GM20000 (cell line): ENCODE measurements at regions not wholly inside any gene's neighbourhood (a gene's known extent, or its start where the extent isn't known, plus 50 kb on each side); places are given as distances from the start of the nearest gene placed in this dataset.

Experiments
- DNase-seq: peaks from one replicate; pipeline ENCODE4 v3.0.0; 2012; ENCODE audit warnings: low spot score
- TF ChIP-seq, protein P1 (sequence below): IDR thresholded peaks from 2 replicates; pipeline ENCODE4 v1.5.1; 2012; ENCODE audit warnings: mild to moderate bottlenecking, control low read depth; ENCODE audit errors: extremely low read depth, missing control alignments

DNA sequence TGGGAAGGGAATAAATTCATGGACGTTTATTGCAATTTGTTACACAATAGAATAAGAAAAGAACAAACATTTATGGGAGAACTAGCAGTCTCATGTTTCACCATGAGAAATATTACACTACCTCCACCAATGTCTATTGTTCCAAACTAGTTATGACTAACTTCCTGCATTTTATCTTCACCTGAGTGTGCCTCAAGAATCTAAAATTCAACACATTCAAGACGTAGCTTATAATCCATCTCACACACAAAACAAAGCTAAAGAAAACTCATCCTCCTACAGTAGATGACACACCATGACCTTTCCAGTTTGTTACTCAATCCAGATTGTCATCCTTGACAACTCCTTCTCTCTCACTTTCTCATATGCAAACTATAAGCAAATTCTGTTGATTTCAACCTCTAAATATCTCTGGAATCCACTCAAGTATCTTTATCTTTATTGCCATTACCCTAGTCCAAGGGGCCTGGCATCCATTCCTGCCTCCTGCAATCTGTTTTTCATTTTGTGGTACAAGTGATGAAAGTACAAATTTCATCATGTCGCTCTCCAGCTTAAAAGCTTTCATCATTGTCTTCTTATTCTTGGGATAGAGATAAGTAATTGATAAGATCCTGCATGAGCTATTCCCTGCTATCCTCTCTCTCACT is 229.9 kb downstream of the NR2F2 start:
- no peak for DNase-seq
- TF ChIP-seq, protein P1, sequence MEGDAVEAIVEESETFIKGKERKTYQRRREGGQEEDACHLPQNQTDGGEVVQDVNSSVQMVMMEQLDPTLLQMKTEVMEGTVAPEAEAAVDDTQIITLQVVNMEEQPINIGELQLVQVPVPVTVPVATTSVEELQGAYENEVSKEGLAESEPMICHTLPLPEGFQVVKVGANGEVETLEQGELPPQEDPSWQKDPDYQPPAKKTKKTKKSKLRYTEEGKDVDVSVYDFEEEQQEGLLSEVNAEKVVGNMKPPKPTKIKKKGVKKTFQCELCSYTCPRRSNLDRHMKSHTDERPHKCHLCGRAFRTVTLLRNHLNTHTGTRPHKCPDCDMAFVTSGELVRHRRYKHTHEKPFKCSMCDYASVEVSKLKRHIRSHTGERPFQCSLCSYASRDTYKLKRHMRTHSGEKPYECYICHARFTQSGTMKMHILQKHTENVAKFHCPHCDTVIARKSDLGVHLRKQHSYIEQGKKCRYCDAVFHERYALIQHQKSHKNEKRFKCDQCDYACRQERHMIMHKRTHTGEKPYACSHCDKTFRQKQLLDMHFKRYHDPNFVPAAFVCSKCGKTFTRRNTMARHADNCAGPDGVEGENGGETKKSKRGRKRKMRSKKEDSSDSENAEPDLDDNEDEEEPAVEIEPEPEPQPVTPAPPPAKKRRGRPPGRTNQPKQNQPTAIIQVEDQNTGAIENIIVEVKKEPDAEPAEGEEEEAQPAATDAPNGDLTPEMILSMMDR = no peak

DNA sequence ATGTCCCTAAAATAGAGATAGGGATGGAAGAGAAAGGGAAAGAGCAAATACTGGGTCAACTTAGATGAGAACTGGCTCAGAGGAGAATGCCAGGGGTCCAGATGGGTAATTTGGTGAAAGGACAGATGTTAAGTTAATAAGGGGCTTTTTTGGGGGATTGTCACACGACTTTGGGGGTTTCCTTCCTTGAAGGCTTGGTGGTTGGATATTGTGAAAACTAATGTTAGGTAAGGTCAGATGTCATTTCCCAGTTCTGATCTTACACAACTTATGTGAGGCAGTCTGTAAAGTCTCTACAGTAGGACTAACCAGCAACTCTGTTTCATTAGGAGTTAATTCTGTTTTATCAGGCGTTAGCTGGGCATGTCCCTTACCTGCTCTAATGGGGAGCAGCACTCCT is 231.1 kb downstream of the NR2F2 start:
- no peak for DNase-seq
- TF ChIP-seq, protein P1 = no peak

DNA sequence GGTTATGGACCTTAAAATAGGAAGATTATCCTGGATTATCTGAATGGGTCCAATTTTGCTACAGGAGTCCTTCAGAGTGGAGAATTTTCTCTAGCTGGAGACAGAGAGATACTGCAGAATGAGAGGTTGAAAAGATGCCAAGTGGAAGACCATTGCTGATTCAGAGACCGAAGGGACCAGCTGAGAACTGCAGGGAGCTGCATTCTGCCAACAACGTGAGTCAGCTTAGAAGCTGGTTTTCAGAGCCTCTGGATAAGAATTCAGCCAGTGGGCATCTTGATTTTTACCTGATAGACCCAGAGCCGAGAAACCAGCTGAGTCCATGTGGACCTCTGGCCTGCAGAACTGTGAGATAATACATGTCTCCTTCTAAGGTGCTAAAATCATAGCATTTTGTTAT is 234.0 kb downstream of the NR2F2 start:
- no peak for DNase-seq
- TF ChIP-seq, protein P1 = no peak

DNA sequence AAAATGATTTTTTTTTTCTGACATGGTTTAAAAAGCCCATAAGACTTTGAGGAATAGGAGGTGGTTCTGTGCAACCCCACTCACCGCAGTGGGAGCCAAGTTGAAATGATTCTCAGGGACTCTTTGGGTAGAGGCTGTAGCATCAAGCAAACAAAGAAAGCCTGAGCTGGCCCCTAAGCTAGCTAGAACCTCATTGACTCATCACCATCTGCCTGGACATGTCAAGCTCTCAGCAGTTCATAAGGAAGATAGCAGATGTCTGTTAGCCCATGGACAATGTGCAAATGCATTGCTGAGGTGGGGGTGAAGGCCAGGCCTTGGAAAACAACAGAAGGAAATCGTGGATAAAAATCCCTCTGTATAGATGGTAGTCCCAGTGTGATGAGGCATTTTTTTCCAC is 234.8 kb downstream of the NR2F2 start:
- TF ChIP-seq, protein P1 = no peak
- no peak for DNase-seq

DNA sequence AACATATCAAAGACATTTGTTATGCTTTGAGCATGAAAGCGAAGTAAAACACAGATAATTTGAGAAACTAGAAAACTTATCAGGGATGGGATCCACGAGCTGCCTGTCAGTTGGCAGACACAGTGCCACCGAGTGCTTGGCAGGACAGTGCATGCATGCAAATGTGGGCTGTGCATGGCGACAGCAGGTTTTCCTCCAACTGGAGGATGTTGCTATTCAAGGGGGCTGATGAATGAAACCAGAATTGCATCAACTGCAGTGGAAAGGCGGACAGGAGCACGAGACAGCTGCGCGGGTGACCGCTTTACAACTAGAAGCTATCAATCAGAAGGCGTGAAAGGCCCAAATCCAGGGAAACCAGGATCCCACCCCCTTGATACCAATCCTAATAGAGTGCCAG is 244.3 kb downstream of the NR2F2 start:
- TF ChIP-seq, protein P1 = no peak

DNA sequence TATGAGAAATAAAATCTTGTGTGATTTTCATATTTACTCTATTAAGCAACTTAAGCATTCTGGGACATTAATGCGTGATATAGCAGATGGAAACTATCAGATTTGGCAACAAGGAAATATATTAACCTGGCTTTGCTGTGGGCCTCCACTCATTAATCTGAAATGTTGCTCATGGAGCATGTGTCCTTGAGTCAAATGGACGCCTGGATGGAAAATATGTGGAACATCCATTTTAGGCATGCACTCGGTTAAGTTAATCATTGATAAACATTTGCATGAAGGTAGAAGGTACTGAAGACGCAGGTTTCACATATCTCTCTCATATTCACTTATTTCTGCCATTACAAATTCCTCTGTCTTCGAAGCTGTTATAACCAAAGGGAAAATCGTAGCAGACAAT is 246.1 kb downstream of the NR2F2 start:
- TF ChIP-seq, protein P1 = no peak
- no peak for DNase-seq

More for the DNA sequence above, 244.3 kb downstream of the NR2F2 start:
- no peak for DNase-seq

DNA sequence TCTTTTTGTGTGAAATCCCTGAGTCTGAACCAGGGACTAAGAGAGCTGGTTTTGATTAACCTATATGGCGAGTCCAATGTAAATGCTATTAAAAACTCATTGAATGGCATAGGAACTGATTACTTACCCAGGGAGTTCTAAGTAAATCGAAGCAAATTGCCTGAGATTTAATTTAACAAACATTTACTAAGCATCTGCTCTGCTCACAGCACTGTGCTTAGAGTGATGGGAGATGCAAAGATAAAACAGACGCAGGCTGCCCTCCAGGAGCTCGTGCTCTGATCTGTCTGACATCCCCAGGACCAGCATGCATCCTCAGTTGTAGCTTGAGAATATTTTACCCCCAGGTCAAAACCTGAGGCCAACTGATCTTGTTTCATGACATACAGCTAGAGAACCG is 247.9 kb downstream of the NR2F2 start:
- TF ChIP-seq, protein P1 = no peak
- DNase-seq = no peak
